ENCODE measurements at regions not wholly inside any gene's neighbourhood (a gene's known extent, or its start where the extent isn't known, plus 50 kb on each side); places are given as distances from the start of the nearest gene placed in this dataset.

DNA sequence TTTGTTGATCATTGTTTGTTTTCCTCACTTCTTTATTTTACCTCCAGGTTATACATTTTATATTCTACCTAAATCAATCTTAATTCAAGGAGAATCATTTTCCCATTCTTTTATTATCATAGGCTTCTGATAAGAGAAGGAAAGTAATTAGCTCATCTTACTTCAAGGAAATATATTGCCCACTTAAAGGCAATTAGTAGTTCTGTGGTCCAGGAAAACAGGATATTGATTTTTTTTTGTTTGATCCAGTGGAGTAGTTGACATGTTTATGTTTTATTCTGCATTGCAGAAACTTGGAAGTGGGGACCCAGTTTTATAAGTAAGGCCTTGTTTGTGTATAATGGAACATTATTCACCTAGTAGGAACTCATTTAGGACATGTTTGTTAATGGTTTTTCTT lies 390.6 kb downstream of the NDFIP2 start:
- no peaks in the 10 kb centered on the region for H3K27me3 Mint-ChIP-seq (ENCODE audit: insufficient read depth, low read depth, poor library complexity)
- TF ChIP-seq, protein P1, sequence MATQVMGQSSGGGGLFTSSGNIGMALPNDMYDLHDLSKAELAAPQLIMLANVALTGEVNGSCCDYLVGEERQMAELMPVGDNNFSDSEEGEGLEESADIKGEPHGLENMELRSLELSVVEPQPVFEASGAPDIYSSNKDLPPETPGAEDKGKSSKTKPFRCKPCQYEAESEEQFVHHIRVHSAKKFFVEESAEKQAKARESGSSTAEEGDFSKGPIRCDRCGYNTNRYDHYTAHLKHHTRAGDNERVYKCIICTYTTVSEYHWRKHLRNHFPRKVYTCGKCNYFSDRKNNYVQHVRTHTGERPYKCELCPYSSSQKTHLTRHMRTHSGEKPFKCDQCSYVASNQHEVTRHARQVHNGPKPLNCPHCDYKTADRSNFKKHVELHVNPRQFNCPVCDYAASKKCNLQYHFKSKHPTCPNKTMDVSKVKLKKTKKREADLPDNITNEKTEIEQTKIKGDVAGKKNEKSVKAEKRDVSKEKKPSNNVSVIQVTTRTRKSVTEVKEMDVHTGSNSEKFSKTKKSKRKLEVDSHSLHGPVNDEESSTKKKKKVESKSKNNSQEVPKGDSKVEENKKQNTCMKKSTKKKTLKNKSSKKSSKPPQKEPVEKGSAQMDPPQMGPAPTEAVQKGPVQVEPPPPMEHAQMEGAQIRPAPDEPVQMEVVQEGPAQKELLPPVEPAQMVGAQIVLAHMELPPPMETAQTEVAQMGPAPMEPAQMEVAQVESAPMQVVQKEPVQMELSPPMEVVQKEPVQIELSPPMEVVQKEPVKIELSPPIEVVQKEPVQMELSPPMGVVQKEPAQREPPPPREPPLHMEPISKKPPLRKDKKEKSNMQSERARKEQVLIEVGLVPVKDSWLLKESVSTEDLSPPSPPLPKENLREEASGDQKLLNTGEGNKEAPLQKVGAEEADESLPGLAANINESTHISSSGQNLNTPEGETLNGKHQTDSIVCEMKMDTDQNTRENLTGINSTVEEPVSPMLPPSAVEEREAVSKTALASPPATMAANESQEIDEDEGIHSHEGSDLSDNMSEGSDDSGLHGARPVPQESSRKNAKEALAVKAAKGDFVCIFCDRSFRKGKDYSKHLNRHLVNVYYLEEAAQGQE (IDR thresholded peaks at IDR 0.05; ENCODE audit: unreplicated experiment), result no peak
- TF ChIP-seq CTCF (conservative IDR thresholded peaks at IDR 0.05; ENCODE audit: low read depth in 2 of 2), result no peak
- TF ChIP-seq CREB1 (CRISPR knock-in tag; IDR thresholded peaks at IDR 0.05; ENCODE audit: low read depth), result no peak
- TF ChIP-seq ZNF331 (CRISPR knock-in tag; IDR thresholded peaks at IDR 0.05; ENCODE audit: low read depth), result no peak
- TF ChIP-seq NANOG (IDR thresholded peaks at IDR 0.05; ENCODE audit: borderline replicate concordance), result no peak
- TF ChIP-seq EZH2phosphoT487 (IDR thresholded peaks at IDR 0.05; ENCODE audit: unreplicated experiment), result no peak
- TF ChIP-seq POLR2AphosphoS5 (IDR thresholded peaks at IDR 0.05; ENCODE audit: low read depth), result no peak
- TF ChIP-seq, protein P2, sequence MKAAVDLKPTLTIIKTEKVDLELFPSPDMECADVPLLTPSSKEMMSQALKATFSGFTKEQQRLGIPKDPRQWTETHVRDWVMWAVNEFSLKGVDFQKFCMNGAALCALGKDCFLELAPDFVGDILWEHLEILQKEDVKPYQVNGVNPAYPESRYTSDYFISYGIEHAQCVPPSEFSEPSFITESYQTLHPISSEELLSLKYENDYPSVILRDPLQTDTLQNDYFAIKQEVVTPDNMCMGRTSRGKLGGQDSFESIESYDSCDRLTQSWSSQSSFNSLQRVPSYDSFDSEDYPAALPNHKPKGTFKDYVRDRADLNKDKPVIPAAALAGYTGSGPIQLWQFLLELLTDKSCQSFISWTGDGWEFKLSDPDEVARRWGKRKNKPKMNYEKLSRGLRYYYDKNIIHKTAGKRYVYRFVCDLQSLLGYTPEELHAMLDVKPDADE (IDR thresholded peaks at IDR 0.05), result no peak
- TF ChIP-seq JUNB (IDR thresholded peaks at IDR 0.05; ENCODE audit: unreplicated experiment), result no peak
- TF ChIP-seq EZH2 (IDR thresholded peaks at IDR 0.05; ENCODE audit: low read depth, unreplicated experiment), result no peak
- no peak for TF ChIP-seq ZNF114 (CRISPR knock-in tag; IDR thresholded peaks at IDR 0.05)
- TF ChIP-seq STAT1 (IDR thresholded peaks at IDR 0.05; ENCODE audit: unreplicated experiment), result no peak
- TF ChIP-seq, protein P3, sequence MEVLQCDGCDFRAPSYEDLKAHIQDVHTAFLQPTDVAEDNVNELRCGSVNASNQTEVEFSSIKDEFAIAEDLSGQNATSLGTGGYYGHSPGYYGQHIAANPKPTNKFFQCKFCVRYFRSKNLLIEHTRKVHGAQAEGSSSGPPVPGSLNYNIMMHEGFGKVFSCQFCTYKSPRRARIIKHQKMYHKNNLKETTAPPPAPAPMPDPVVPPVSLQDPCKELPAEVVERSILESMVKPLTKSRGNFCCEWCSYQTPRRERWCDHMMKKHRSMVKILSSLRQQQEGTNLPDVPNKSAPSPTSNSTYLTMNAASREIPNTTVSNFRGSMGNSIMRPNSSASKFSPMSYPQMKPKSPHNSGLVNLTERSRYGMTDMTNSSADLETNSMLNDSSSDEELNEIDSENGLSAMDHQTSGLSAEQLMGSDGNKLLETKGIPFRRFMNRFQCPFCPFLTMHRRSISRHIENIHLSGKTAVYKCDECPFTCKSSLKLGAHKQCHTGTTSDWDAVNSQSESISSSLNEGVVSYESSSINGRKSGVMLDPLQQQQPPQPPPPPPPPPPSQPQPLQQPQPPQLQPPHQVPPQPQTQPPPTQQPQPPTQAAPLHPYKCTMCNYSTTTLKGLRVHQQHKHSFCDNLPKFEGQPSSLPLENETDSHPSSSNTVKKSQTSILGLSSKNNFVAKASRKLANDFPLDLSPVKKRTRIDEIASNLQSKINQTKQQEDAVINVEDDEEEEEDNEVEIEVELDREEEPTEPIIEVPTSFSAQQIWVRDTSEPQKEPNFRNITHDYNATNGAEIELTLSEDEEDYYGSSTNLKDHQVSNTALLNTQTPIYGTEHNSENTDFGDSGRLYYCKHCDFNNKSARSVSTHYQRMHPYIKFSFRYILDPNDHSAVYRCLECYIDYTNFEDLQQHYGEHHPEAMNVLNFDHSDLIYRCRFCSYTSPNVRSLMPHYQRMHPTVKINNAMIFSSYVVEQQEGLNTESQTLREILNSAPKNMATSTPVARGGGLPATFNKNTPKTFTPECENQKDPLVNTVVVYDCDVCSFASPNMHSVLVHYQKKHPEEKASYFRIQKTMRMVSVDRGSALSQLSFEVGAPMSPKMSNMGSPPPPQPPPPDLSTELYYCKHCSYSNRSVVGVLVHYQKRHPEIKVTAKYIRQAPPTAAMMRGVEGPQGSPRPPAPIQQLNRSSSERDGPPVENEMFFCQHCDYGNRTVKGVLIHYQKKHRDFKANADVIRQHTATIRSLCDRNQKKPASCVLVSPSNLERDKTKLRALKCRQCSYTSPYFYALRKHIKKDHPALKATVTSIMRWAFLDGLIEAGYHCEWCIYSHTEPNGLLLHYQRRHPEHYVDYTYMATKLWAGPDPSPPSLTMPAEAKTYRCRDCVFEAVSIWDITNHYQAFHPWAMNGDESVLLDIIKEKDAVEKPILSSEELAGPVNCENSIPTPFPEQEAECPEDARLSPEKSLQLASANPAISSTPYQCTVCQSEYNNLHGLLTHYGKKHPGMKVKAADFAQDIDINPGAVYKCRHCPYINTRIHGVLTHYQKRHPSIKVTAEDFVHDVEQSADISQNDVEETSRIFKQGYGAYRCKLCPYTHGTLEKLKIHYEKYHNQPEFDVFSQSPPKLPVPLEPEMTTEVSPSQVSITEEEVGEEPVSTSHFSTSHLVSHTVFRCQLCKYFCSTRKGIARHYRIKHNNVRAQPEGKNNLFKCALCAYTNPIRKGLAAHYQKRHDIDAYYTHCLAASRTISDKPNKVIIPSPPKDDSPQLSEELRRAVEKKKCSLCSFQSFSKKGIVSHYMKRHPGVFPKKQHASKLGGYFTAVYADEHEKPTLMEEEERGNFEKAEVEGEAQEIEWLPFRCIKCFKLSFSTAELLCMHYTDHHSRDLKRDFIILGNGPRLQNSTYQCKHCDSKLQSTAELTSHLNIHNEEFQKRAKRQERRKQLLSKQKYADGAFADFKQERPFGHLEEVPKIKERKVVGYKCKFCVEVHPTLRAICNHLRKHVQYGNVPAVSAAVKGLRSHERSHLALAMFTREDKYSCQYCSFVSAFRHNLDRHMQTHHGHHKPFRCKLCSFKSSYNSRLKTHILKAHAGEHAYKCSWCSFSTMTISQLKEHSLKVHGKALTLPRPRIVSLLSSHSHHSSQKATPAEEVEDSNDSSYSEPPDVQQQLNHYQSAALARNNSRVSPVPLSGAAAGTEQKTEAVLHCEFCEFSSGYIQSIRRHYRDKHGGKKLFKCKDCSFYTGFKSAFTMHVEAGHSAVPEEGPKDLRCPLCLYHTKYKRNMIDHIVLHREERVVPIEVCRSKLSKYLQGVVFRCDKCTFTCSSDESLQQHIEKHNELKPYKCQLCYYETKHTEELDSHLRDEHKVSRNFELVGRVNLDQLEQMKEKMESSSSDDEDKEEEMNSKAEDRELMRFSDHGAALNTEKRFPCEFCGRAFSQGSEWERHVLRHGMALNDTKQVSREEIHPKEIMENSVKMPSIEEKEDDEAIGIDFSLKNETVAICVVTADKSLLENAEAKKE (CRISPR knock-in tag; IDR thresholded peaks at IDR 0.05), result no peak
- H3K27ac ChIP-seq (ENCODE audit: low read depth), result no peak overlapping the region
- H3K4me1 ChIP-seq (ENCODE audit: insufficient read depth), result peaks cover 16% of the 10 kb centered on the region
- no peaks in the 10 kb centered on the region for H3K79me2 ChIP-seq (replicated peaks; ENCODE audit: insufficient read depth)
- DNase-seq (ENCODE audit: low spot score) (no peak), ATAC-seq (no peak)
- no peak overlapping the region for H3K27ac Mint-ChIP-seq
- H3K36me3 ChIP-seq (ENCODE audit: insufficient read depth), result no peaks in the 10 kb centered on the region
- no peaks in the 10 kb centered on the region for H3K27me3 ChIP-seq (ENCODE audit: insufficient read depth)
- no peak overlapping the region for H3K4me3 Mint-ChIP-seq
- H3K9me2 ChIP-seq (ENCODE audit: insufficient read depth), result no peaks in the 10 kb centered on the region
- no peak overlapping the region for H3K4me2 ChIP-seq
- no peak overlapping the region for H3K4me3 ChIP-seq
- no peak overlapping the region for H2AFZ ChIP-seq
- 0 out of 3 replicates have a peak, but pooled peaks cover 2% of the 10 kb centered on the region for H3K36me3 Mint-ChIP-seq (ENCODE audit: low read depth)
- peaks cover 21% of the 10 kb centered on the region for H3K4me1 Mint-ChIP-seq
- H4K20me1 ChIP-seq (replicated peaks; ENCODE audit: insufficient read depth), result no peaks in the 10 kb centered on the region
- 0 out of 3 replicates have a peak, but pooled peaks cover under 1% of the 10 kb centered on the region for H3K9me3 Mint-ChIP-seq
- no peaks in the 10 kb centered on the region for H3F3A ChIP-seq (replicated peaks; ENCODE audit: low read depth)

All from GM23338 (cell line).